Caco-2 (cell line): ENCODE measurements at regions not wholly inside any gene's neighbourhood (a gene's known extent, or its start where the extent isn't known, plus 50 kb on each side); places are given as distances from the start of the nearest gene placed in this dataset.

Experiments used
- BruUV-seq: library from RNA; stranded (reverse); fragments of 400-500 nt; replicated peaks from 2 replicates; lab custom pipeline; 2021; lab: Mats Ljungman, UMichigan
- CTCF ChIA-PET: fragments of 300-600 bp; sonication (Branson Sonifier 250); formaldehyde crosslinking; loops from one replicate; lab custom pipeline; 2022; ENCODE audit warnings: antibody characterized with exemption; lab: Charles Lee
- POLR2A ChIA-PET: fragments of 300-600 bp; sonication (Branson Sonifier 250); formaldehyde crosslinking; loops from one replicate; lab custom pipeline; 2022; ENCODE audit warnings: antibody characterized with exemption; lab: Charles Lee
- DNase-seq, 2 experiments: peaks; one replicate each; pipeline versions ENCODE4 v3.0.0 to v3.0.0-alpha.2; 2020 to 2022
- H3K27me3 ChIP-seq: replicated peaks from 2 replicates; pipeline ENCODE4 v1.6.0; 2011; ENCODE audit warnings: low read length; ENCODE audit not compliant: control insufficient read depth, insufficient read depth
- H3K36me3 ChIP-seq: 2 replicates; pipeline ENCODE4 v1.5.1; 2011; ENCODE audit warnings: low read length; ENCODE audit not compliant: control insufficient read depth, insufficient read depth
- H3K4me1 ChIP-seq: fragments of 250-450 bp; sonication (Bioruptor Pico); 2 replicates; pipeline ENCODE4 v1.5.1; 2020; ENCODE audit warnings: mild to moderate bottlenecking
- H3K4me3 ChIP-seq: 2 replicates; pipeline ENCODE4 v1.5.1; 2011; ENCODE audit warnings: low read depth, mild to moderate bottlenecking, control low read depth, low read length
- H3K9me3 ChIP-seq: fragments of 250-450 bp; sonication (Bioruptor Pico); 2 replicates; pipeline ENCODE4 v1.5.1; 2020; ENCODE audit warnings: mild to moderate bottlenecking, moderate library complexity
- H3K27ac Mint-ChIP-seq: one replicate; pipeline ENCODE4 v1.8.0; 2022; ENCODE audit warnings: mixed read lengths; ENCODE audit not compliant: unreplicated experiment
- H3K27me3 Mint-ChIP-seq: one replicate; pipeline ENCODE4 v1.8.0; 2022; ENCODE audit warnings: mixed read lengths; ENCODE audit not compliant: insufficient read depth, unreplicated experiment
- H3K36me3 Mint-ChIP-seq: one replicate; pipeline ENCODE4 v1.8.0; 2022; ENCODE audit warnings: mild to moderate bottlenecking, mixed read lengths; ENCODE audit not compliant: insufficient read depth, unreplicated experiment
- H3K4me1 Mint-ChIP-seq: one replicate; pipeline ENCODE4 v1.8.0; 2022; ENCODE audit warnings: low read depth, mixed read lengths; ENCODE audit not compliant: unreplicated experiment
- H3K4me3 Mint-ChIP-seq: one replicate; pipeline ENCODE4 v1.8.0; 2022; ENCODE audit warnings: mild to moderate bottlenecking, moderate library complexity, mixed read lengths; ENCODE audit not compliant: unreplicated experiment
- H3K9me3 Mint-ChIP-seq: one replicate; pipeline ENCODE4 v1.8.0; 2022; ENCODE audit warnings: mixed read lengths; ENCODE audit not compliant: unreplicated experiment
- CTCF ChIP-seq, 2 experiments: fragments of 200-600 bp in 1 of 2; IDR thresholded peaks; 1 replicate in 1 of 2; 2 replicates in 1 of 2; pipeline versions ENCODE4 v1.5.1 to v1.8.0; 2011 to 2022; ENCODE audit warnings: antibody characterized with exemption in 1 of 2, control low read depth in 1 of 2, inconsistent platforms in 1 of 2, low read depth in 1 of 2, low read length in 1 of 2, mild to moderate bottlenecking in 1 of 2, moderate library complexity in 1 of 2; ENCODE audit not compliant: insufficient read depth in 1 of 2, severe bottlenecking in 1 of 2, unreplicated experiment in 1 of 2
- intact Hi-C: fragments of 100-400 bp; cut with micrococcal nuclease; formaldehyde crosslinking; loops from one replicate; pipeline ENCODE4 v1.10.0; 2022; ENCODE audit not compliant: unreplicated experiment

GRCh38 chrX:140848800-140849199 is 139.2 kb downstream of the LINC00632 start:
- H3K36me3 ChIP-seq, result no peaks in the 10 kb centered on the region
- H3K9me3 ChIP-seq, result no peaks in the 10 kb centered on the region
- H3K4me1 Mint-ChIP-seq, result no peaks in the 10 kb centered on the region
- TF ChIP-seq CTCF (IDR thresholded peaks at IDR 0.05; ENCODE audit: insufficient read depth in 1 of 2, low read depth in 1 of 2, low read length in 1 of 2, severe bottlenecking in 1 of 2, unreplicated experiment in 1 of 2), result no peak
- no peaks in the 10 kb centered on the region for H3K9me3 Mint-ChIP-seq
- H3K27ac Mint-ChIP-seq, result no peak overlapping the region
- no peaks in the 10 kb centered on the region for H3K27me3 ChIP-seq
- intact Hi-C loops, result no loop called here
- H3K4me1 ChIP-seq, result no peaks in the 10 kb centered on the region
- ChIA-PET POLR2A (no interaction called here), CTCF (no interaction called here)
- no peak overlapping the region for H3K4me3 ChIP-seq
- H3K36me3 Mint-ChIP-seq, result no peaks in the 10 kb centered on the region
- BruUV-seq, result no TSS peak
- no peak for DNase-seq
- no peaks in the 10 kb centered on the region for H3K27me3 Mint-ChIP-seq
- H3K4me3 Mint-ChIP-seq, result no peak overlapping the region

GRCh38 chrX:140860718-140861117 is 141.7 kb upstream of the SPANXB1 start:
- Mint-ChIP-seq H3K4me3 (no peak overlapping the region), H3K27ac (no peak overlapping the region), H3K4me1 (no peaks in the 10 kb centered on the region), H3K36me3 (no peaks in the 10 kb centered on the region), H3K9me3 (no peaks in the 10 kb centered on the region), H3K27me3 (no peaks in the 10 kb centered on the region)
- no peak for TF ChIP-seq CTCF (IDR thresholded peaks at IDR 0.05; ENCODE audit: insufficient read depth in 1 of 2, low read depth in 1 of 2, low read length in 1 of 2, severe bottlenecking in 1 of 2, unreplicated experiment in 1 of 2)
- Histone ChIP-seq H3K27me3 (no peaks in the 10 kb centered on the region), H3K36me3 (no peaks in the 10 kb centered on the region), H3K9me3 (no peaks in the 10 kb centered on the region), H3K4me1 (no peaks in the 10 kb centered on the region), H3K4me3 (no peak overlapping the region)
- intact Hi-C loops, result no loop called here
- no peak for DNase-seq
- CTCF ChIA-PET, result no interaction called here
- POLR2A ChIA-PET, result no interaction called here
- BruUV-seq, result no TSS peak

DNA sequence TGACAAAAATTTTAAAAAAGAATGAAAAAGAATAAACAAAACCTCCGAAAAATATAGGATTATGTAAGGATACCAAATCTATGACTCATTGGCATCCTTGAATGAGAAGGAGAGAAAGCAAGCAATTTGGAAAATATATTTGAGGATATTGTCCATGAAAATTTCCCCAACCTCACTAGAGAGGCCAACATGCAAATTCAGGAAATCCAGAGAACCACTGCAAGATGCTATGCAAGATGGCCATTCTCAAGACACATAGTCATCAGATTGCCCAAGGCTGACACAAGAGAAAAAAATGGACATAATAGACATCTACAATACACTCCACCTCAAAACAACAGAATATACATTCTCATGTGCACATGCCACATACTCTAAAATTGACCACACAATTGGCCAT is 135.9 kb upstream of the SPANXB1 start:
- ChIA-PET POLR2A (no interaction called here), CTCF (no interaction called here)
- no TSS peak for BruUV-seq
- Mint-ChIP-seq H3K4me3 (no peak overlapping the region), H3K36me3 (no peaks in the 10 kb centered on the region), H3K9me3 (no peaks in the 10 kb centered on the region), H3K27me3 (no peaks in the 10 kb centered on the region), H3K27ac (no peak overlapping the region), H3K4me1 (no peaks in the 10 kb centered on the region)
- Histone ChIP-seq H3K27me3 (no peaks in the 10 kb centered on the region), H3K4me1 (no peaks in the 10 kb centered on the region), H3K4me3 (no peak overlapping the region), H3K36me3 (no peaks in the 10 kb centered on the region), H3K9me3 (no peaks in the 10 kb centered on the region)
- intact Hi-C loops, result no loop called here
- no peak for DNase-seq
- TF ChIP-seq CTCF (IDR thresholded peaks at IDR 0.05; ENCODE audit: insufficient read depth in 1 of 2, low read depth in 1 of 2, low read length in 1 of 2, severe bottlenecking in 1 of 2, unreplicated experiment in 1 of 2), result no peak
